Heart right ventricle (tissue), 16 donors: ENCODE measurements at regions not wholly inside any gene's neighbourhood (a gene's known extent, or its start where the extent isn't known, plus 50 kb on each side); places are given as distances from the start of the nearest gene placed in this dataset.

Source experiments
- ATAC-seq, 8 donors: fragments of 200-7000 bp; cut with Tn5 transposase; one replicate each; pipeline ENCODE4 v1.9.1; 2020; ENCODE audit warnings: mild to moderate bottlenecking in 8 of 8, moderate library complexity in 8 of 8, moderate number of reproducible peaks in 1 of 8
- DNase-seq, 2 donors: peaks; one replicate each; pipeline ENCODE4 v3.0.0-alpha.2; 2020
- H3K27ac ChIP-seq, 10 donors: fragments of 200-600 bp; sonication (generic) in 2 of 10; one replicate each; pipeline versions ENCODE4 v1.5.0 to v1.8.0; 2020 to 2022; ENCODE audit warnings: mild to moderate bottlenecking in 3 of 10
- H3K27me3 ChIP-seq, 7 donors: fragments of 200-600 bp; one replicate each; pipeline ENCODE4 v1.8.0; 2021 to 2022; ENCODE audit warnings: mild to moderate bottlenecking in 2 of 7
- H3K36me3 ChIP-seq, 9 donors: fragments of 200-600 bp; sonication (generic) in 1 of 9; one replicate each; pipeline versions ENCODE4 v1.5.0 to v1.8.0; 2020 to 2022; ENCODE audit warnings: mild to moderate bottlenecking in 2 of 9
- H3K4me1 ChIP-seq, 9 donors: fragments of 200-600 bp; sonication (generic) in 1 of 9; one replicate each; pipeline versions ENCODE4 v1.5.0 to v1.8.0; 2020 to 2022; ENCODE audit warnings: mild to moderate bottlenecking in 4 of 9
- H3K4me3 ChIP-seq, 10 donors: fragments of 200-600 bp; sonication (generic) in 2 of 10; one replicate each; pipeline versions ENCODE4 v1.5.0 to v1.8.0; 2020 to 2022; ENCODE audit warnings: mild to moderate bottlenecking in 7 of 10, moderate library complexity in 2 of 10
- H3K9me3 ChIP-seq, 11 donors: fragments of 200-600 bp in 10 of 11; sonication (generic) in 2 of 11; one replicate each; pipeline versions ENCODE4 v1.5.0 to v1.8.0; 2013 to 2022; ENCODE audit warnings: mild to moderate bottlenecking in 2 of 11, control low read depth in 1 of 11, moderate library complexity in 1 of 11
- CTCF ChIP-seq, 9 donors: fragments of 200-600 bp; sonication (generic) in 2 of 9; IDR thresholded peaks; one replicate each; pipeline versions ENCODE4 v1.5.0 to v1.8.0; 2021 to 2022; ENCODE audit warnings: antibody characterized with exemption in 9 of 9, mild to moderate bottlenecking in 5 of 9, moderate library complexity in 1 of 9
- WGBS, 2 donors: extraction: QIAGEN DNeasy Blood & Tissue Kit; methylation state at CpG; one replicate each; pipeline ENCODE4 v1.1.7; 2013; ENCODE audit warnings: inconsistent platforms in 1 of 2; 5-methylcytosine and 5-hydroxymethylcytosine counted together
- intact Hi-C, 10 donors: fragments of 100-400 bp; cut with DNase I; formaldehyde crosslinking; loops; one replicate each; pipeline versions ENCODE4 v1.11.1 to v1.14.2; 2022
- donor health status: Arrhythmogenic right ventricular cardiomyopathy.
- donor health status: ischemic (EF 13 %, LVEDD 7.1; RV severe dilation, severe dysfunction).
- donor health status: healthy with polysubstance abuse.
- donor health status: DM: no; HTN: yes; CAD: no.
- donor health status: DM: no; HTN: no; CAD: no.
- donor health status: ischemic (EF 25% LVEDD 6.9; RV normal size, moderate dysfunction).
- donor health status: ischemic (EF 25% LVEDD 5.7; RV mildly dilated, moderate dysfunction).
- donor health status: healthy.
- donor health status: DM: yes; HTN: yes; CAD: no.
- donor health status: Ischemic cardiomyopathy.
- donor health status: ischemic (EF 35%, LVEDD 5.7; RV mildly dilated, moderate dysfunction).
- donor health status: nonischemic (EF 11% LVEDD 7.7; RV severe dilation, severe dysfunction).
- donor health status: DM: yes; HTN: yes; CAD: no.
- donor health status: PGD.
- donor health status: ischemic (EF 29% LVEDD 5.4; RV normal size, mild dysfunction).
- donor health status: nonischemic (EF 23%, LVEDD 6.1; RV moderate dilation, normal function).

- ATAC-seq, result no peak
- Histone ChIP-seq H3K4me3 (no peak overlapping the region), H3K27me3 (no peaks in the 10 kb centered on the region), H3K4me1 (no peaks in the 10 kb centered on the region), H3K36me3 (no peaks in the 10 kb centered on the region), H3K9me3 (no peaks in the 10 kb centered on the region), H3K27ac (no peak overlapping the region)
- intact Hi-C loops, result no loop called here
- DNase-seq, result no peak
- 66 to 72% methylated on average over 1 of the region's 1 CpG for WGBS, 2 donors
- no peak for TF ChIP-seq CTCF (IDR thresholded peaks at IDR 0.05)
These were observed 149.0 kb upstream of the TACR1 start for GRCh38 chr2:75348307-75348706.

GRCh38 chr2:75344146-75344545 is 144.8 kb upstream of the TACR1 start:
- H3K36me3 ChIP-seq, result no peaks in the 10 kb centered on the region
- H3K4me1 ChIP-seq, result no peaks in the 10 kb centered on the region
- no peak for TF ChIP-seq CTCF (IDR thresholded peaks at IDR 0.05)
- ATAC-seq (no peak), DNase-seq (no peak)
- no peak overlapping the region for H3K4me3 ChIP-seq
- no peak overlapping the region for H3K27ac ChIP-seq
- H3K27me3 ChIP-seq, result peaks cover 0 to 3% (median 0%) of the 10 kb centered on the region in 7 donors
- no peaks in the 10 kb centered on the region for H3K9me3 ChIP-seq
- intact Hi-C loops, result loop anchor here in 1 of 10 donors (2.0 kb wide), 1 partner anchor 27 kb away; no protein-coding TSS in a partner anchor
- WGBS, 2 donors, result 90 to 92% methylated on average over 1 of the region's 1 CpG

DNA sequence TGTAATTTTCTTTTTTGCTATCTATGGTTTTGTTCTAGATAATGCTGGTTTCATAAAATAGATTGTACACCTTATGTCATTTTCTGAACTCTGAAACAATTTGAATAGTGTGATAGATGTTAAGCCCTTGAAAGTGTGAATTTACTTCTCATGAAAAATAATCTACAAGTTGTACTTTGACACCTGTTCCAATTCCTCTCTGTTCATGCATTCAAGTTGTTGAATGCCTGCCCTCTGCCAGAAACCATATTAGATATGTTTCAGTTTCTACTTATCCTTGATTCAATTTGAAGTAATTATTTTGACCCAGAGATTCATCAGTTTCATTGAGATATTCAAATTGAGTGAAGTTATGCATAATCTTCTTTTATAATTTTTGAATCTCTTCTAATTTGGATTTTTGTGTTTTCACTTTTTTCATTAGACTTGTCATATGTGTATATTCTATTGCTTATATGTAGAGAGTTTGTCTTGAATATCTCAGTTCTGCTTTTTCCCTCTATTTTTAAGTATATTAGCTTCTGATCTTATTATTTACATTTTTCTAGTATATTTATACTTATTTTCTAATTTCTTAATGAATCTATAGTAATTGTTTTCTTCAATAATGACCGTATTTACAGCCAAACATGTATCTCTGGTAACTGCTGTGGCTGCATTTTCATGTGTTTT is 143.3 kb upstream of the TACR1 start:
- Histone ChIP-seq H3K27me3 (peaks cover 0 to 3% (median 0%) of the 10 kb centered on the region in 7 donors), H3K4me3 (no peak overlapping the region), H3K36me3 (no peaks in the 10 kb centered on the region), H3K9me3 (no peaks in the 10 kb centered on the region), H3K4me1 (no peaks in the 10 kb centered on the region), H3K27ac (no peak overlapping the region)
- no peak for ATAC-seq
- intact Hi-C loops, result no loop called here
- WGBS, 2 donors, result 85 to 91% methylated on average over 1 of the region's 1 CpG
- TF ChIP-seq CTCF (IDR thresholded peaks at IDR 0.05), result no peak
- no peak for DNase-seq

DNA sequence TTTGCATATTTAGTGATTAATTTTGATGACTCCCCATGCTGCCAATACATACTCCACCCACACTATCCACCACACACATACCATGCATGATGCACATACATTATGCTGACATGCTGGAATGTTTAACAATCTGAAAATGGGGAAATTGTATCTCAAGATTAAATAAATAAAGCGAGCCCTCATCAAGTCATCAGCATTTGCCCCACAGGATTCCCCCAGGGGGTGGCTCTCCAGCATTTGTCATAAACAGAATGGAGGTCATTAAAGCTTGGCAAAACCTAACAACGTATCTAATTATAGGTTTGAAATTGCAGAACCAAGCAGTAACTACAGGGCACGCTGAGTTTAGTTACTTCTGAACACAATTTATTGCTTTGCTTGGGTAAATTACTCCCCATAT is 141.2 kb upstream of the TACR1 start:
- 65 to 71% methylated on average over 3 of the region's 3 CpGs for WGBS, 2 donors
- Histone ChIP-seq H3K36me3 (no peaks in the 10 kb centered on the region), H3K9me3 (no peaks in the 10 kb centered on the region), H3K27me3 (peaks cover 0 to 3% (median 0%) of the 10 kb centered on the region in 7 donors), H3K4me1 (peaks cover 0 to 4% (median 0%) of the 10 kb centered on the region in 9 donors), H3K27ac (no peak overlapping the region), H3K4me3 (no peak overlapping the region)
- DNase-seq (no peak), ATAC-seq (no peak)
- no peak for TF ChIP-seq CTCF (IDR thresholded peaks at IDR 0.05)
- intact Hi-C loops, result no loop called here
